UCSD-AML1 (cell line): ENCODE measurements at regions not wholly inside any gene's neighbourhood (a gene's known extent, or its start where the extent isn't known, plus 50 kb on each side); places are given as distances from the start of the nearest gene placed in this dataset.

ENCODE experiments used
- DNase-seq: peaks from one replicate; lab custom pipeline; 2025; ENCODE audit not compliant: unreplicated experiment; lab: John Stamatoyannopoulos, UW

DNA sequence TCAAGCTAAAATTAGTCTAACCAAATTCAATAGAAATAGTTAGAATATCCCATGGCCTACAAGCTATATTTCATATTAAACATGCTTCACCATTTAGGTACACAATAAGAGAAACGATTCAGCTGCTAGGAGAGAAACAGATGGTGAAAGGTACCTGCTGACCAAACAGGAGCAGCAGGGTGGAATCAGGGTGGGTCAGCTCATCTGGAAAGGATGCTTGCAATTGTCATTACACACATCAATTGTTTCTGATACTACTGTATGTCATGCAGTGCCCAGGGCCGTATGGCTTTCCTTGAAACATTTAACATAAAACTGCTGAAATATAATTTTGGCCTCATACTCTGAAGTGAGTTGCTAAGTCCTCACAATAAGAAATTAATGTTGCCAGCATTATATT is 776.0 kb downstream of the DACH1 start:
- DNase-seq: peak; percentile 1

DNA sequence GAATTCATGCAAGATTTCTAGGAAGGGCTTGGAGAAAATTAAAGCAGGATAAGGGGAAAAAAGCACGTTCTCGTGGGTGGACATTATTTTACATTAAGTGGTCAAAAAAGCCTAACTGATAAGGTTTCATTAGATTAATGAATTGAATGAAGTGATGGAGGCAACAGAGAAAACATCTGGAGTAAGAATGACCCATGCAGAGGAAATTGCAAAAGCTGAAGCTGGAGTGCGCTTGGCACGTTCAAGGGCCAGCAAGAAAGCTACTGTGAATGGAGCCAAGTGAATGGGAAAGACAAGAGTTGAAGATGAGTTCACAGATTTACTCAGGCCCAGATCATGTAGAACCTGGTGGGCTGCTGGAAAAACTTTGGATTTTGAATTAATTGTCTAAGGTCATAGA is 777.9 kb downstream of the DACH1 start:
- no peak for DNase-seq

DNA sequence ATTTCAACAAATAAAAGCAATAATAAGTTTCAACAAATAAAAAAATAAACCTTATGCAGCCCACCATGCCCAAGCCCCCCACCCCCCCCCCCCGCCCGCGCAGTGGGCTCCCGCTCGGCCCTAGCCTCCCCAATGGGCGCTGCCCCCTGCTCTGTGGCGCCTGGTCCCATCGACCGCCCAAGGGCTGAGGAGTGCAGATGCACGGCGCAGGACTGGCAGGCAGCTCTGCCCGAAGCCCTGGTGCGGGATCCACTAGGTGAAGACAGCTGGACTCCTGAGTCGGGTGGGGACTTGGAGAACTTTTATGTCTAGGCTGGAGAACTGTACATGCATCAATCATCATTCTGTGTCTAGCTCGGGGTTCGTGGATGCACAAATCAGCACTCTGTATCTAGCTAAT is 779.6 kb downstream of the DACH1 start:
- no peak for DNase-seq

DNA sequence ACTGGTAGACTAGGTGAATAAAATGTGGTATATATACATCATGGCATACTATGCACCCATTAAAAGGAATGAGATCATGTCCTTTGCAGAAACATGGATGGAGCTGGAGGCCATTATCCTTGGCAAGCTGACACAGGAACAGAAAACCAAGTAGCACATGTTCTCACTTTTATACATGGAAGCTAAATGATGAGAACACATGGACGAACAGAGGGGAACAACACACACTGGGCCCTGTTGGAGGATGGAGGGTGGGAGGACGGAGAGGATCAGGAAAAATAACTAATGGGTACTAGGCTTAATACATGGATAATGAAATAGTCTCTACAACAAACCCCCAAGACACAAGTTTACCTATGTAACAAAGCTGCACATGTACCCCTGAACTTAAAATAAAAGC is 780.0 kb downstream of the DACH1 start:
- DNase-seq: no peak

DNA sequence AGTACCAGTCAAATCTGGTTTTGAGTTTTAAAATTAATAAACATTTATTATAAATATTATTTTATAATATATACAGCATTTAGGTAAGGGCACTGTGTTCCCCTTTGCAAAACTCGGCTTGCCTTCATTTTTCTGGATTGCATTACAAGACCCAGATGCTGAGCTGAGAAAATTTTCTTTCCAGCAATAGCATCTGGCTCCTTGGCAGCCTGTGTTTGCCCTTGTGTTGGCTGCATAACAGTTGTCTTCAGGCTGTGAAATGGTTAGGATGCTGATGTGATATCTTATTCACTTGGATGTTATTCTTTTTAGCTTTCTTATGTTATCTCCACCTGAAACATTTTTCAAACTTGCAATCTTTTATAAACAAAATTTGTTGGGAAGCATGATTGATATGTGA is 784.4 kb downstream of the DACH1 start:
- no peak for DNase-seq

DNA sequence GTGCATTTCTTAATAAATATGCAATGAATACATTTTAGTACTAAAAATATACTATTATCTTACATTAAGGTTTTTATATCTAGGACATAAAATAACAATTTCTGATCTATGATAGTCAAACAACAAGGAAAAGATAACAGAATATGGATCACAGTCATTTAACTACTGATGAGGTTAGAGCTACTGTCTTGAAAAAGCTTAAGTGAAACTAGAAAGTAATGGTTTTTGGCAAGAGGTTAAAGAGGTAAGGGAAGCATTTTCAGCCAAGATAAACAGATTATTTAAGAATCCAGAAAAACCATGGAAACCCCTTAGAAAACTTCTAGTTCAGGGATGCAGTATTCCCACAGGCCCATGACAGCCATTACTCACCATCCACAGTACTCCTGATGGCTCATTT is 787.4 kb downstream of the DACH1 start:
- no peak for DNase-seq

DNA sequence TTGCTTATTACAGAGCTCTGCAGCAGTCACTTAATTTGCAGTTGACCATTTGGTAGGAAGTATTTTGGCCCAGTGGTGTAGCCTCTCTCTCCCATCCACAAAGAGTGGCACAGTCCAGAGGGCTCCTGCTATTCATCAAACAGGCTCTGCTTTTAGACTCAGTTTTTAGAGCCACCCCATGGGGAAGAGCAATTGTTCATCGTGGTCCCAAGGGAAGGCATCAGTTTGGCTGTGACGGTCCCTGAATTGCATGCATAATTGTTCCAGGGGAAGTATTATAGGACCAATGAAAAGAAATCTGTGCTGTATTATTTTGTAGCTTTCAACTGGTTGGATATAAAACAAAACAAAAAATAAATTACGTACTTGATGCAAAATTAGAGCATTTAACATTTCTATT is 799.0 kb downstream of the DACH1 start:
- DNase-seq: no peak

DNA sequence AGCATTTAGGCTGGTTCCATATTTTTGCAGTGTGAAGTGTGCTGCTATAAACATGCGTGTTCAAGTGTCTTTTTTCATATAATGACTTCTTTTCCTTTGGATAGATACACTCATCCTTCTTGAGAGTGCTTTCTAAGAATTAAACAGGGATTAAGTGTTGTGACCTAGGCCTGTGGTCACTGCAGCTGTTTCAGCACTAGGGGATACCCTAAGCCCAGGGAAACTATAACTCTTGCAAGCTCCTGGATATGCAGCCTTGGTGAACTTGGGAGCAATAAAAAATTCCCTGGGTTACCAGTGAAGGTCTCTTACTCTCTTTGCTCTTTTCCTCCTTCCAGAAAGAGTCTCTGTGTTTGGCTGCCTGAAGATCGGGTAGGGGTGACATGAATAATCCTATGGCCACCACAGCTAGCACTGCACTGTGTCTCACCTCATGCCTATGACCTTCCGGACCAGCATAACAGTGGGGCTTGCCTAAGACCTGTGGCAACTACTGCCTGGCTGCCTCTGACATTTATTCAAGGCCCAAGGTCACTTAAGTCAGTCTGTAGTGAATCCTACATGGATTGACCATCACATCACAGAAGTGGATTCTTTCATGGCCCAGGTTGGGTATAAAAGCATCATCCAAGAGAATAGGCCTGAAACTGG is 799.7 kb downstream of the DACH1 start:
- no peak for DNase-seq

DNA sequence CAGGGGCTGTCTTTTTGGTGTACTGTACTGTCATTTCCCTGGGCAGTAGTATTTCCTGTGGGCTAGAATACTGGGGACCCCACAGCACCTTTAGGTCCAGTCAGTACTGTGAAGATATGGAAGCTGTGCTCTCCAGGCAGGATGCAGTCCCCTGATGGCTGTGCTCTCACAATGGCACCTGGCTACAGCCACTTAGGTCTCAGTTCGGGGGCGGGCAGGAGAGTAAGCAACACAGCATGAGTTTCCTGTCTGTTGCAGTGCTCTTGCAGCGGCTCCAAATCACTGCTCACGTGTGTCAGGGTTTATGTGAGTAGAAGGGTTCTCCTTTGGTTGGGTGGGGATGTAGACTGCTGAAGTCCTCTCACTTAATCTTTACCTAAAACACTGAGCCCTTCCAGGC is 810.4 kb downstream of the DACH1 start:
- DNase-seq: peak; percentile 5

DNA sequence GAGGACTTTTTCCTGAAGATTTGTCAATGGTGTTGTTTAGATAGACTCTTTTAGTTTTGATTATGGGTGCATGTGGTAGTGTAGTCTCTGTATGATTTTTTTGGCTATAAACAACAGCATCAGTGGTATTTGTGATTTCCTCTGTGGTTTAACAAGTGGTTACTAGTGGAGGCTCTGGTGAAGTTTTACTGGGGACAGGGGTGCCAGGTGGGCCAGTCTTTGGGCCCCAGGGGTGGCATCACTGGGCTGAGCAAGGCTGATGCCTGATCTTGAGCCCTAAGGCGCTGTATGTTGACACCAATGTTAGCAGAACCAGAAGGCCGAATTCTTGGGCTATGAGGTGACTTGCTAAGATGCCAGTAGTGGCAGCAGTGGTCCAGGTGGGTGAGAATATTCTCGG is 811.4 kb downstream of the DACH1 start:
- no peak for DNase-seq

DNA sequence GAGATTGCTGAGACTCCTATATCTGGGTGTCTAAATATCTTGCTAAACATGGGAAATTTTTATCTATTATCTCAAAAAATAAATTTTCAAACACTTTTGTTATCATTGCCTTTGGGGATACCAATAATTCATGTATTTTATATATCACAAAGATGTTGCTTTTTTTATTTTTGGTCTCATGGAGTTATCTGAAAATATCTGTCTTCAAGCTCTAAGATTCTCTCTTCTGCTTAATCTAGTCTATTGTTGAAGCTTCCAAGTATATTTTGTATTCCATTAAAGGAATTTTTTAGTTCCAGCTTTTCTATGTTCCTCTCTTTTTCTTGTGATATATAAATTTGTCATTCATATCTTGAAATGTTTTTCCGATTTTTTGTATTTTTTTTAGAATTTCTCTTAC is 812.0 kb downstream of the DACH1 start:
- no peak for DNase-seq

DNA sequence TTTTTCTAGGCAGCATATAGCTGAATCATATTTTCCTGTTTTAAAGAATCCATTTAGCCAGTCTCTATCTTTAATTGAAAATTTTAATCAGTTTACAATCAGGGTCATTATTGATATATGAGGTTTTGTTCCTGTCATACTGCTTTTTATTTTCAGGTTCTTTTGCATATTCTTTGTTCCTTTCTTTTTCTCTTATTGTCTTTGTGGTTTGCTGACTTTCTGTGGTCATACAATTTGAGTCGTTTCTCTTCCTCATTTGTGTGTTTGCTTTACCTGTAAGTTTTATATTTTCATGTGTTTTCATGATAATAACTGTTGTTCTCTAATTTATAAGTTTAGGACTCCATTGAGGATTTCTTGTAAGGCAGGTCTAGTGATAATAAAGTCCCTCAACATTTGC is 812.6 kb downstream of the DACH1 start:
- no peak for DNase-seq

DNA sequence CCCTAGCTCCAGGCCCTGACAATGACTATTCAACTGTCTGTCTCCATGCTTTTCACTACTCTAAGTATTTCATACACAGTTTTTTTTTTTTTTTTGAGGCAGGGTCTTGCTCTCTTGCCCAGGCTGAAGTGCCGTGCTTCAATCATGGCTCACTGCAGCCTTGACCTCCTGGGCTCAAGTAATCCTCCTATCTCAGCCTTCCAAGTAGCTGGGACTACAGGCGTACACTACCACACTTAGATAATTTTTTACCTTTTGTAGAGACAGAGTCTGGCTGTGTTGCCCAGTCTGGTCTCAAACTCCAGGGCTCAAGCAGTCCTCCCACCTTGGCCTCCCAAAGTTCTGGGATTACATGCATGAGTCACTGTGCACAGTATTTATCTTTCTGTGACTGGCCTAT is 815.4 kb downstream of the DACH1 start:
- peak; percentile 2 for DNase-seq

DNA sequence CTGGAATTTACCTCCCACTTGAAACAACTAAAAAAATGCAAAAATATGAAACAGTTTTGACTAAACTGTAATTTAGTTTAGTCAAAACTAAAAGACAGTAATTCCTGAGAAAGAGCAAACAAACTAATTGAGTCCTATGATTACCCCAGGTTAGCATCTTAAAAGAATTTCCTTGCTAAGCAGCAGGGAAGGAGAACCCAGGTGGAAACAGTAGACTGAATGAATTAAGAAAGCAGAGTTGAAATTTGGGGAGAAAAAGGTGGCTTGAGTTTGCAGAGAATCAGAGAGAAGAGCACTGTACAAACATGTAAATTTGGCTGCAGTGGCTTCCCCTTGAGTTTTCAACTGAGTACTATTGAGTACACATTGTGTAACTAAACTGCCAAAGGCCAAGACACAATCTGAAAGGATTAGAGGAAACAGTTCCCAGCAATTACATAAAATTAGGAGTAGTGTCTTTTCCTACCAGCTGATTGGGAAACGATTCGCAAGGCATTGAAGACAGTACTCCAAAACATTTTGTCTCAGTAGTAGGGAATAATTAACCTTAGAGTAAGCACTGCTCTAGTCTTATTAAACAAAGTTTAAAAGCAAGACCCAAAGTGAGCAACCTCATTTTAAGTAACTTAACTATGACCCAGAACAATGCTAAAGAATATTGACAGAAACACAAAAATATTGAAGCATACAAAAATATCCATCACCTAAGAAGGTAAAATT is 820.5 kb downstream of the DACH1 start:
- no peak for DNase-seq

DNA sequence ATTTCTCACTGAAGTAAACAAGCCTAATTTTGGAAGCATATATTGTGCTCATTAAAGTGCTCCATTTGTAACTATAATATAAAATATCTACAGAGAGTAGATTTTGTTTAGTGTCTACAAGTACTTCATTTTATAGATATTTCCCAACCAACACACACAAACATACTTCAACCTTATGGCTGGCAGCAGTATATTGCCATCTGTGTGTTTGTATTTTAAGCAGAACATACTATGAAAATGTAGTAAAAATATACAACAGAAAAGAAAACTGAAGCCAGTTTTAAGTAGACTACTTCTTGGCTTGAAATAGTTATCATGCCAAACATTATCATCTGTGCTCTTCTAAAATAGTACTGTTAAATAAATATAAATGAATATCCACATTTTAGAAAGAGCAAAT is 821.9 kb downstream of the DACH1 start:
- no peak for DNase-seq

DNA sequence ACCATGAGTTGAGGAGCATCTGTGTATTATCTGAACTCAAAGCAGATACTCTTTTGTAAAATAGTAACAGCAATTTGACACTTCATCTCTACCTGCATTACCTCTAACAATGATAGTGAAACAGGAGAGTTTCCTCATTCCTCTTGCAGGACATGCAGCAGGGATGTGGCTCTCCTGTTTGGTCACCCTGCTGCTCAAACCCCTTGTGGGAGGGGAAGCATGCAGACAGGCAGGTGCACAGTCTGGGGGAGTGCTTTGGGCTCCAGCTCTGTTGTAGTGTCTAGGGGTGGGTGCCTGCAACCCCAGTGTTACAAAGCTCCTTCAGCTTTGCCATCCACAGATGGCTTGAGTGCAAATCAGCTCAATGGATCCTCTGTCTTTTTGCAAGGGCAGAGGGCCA is 827.6 kb downstream of the DACH1 start:
- no peak for DNase-seq

DNA sequence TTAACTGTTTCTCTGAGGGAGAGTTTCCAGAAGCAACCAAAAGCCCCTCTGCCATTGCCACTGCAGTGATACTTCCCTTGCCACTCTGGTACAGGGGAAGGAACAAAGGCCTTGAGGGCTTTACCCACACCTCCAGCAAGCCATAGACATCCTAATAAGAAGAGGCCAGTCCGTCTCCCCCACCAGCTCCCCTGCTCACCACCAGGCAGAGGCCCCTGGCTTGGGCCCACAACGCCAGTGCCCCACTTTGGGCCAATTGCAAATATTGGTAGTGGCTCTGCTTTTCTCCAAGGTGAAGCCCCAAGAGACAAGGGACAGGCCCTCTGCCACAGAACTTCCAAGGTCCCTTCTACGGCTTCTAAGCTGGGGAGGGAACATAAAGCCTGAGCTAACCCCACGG is 833.0 kb downstream of the DACH1 start:
- DNase-seq: peak; percentile 5

DNA sequence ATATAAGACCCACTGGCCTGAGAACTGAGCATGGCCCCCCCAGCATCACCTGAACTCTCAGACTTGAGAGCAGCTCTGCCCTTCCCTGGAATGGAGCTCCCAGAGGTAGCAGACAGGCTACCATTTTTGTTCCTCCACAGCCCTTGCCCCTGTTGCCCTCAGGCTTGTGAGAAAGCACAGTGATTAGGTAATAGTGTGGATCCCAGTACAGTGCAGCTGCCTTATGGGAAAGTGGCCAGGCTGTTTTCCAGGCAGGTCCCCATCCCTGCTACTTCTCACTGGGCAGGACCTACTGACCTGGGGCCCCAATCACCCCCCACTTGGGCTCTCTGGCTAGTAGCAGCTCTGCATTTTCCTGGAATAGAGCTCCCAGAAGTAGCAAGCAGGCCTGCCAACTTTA is 834.0 kb downstream of the DACH1 start:
- no peak for DNase-seq

DNA sequence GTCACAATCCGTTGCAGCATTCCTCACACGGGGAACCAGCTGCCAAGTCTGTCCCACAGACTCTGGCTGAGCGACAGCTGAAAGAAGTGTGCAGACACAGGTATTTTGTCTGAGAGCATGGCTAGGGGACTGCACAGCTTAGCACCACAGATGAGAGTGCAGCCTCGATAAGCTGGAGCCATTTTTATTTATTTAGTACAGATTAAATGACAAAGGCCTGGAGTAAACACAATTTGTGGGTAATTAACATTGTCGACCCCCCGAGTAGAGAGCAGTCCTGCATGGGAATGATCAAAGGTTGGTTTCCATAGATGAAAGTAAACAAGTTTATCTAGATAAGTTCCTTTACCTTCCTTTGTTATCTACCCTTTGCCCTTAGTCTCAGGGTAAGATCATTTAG is 836.2 kb downstream of the DACH1 start:
- no peak for DNase-seq

DNA sequence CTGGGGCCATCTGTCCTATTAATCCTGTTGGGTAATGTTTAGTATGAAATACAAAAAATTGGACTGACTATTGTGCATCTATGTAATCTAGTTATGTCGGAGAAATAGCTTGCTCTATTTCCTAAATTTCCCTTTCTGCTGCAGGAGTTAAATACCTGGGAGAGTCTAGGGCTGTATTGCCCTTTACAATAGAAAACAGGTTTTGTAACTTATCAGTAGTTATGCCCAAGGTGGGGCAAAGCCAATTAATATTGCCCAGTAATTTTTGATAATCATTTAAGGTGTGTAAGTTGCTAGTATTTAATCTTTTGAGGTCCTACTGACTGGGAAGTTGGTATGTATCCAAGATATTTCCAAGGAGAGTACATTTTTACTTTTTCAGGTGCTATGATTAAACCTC is 838.1 kb downstream of the DACH1 start:
- no peak for DNase-seq

DNA sequence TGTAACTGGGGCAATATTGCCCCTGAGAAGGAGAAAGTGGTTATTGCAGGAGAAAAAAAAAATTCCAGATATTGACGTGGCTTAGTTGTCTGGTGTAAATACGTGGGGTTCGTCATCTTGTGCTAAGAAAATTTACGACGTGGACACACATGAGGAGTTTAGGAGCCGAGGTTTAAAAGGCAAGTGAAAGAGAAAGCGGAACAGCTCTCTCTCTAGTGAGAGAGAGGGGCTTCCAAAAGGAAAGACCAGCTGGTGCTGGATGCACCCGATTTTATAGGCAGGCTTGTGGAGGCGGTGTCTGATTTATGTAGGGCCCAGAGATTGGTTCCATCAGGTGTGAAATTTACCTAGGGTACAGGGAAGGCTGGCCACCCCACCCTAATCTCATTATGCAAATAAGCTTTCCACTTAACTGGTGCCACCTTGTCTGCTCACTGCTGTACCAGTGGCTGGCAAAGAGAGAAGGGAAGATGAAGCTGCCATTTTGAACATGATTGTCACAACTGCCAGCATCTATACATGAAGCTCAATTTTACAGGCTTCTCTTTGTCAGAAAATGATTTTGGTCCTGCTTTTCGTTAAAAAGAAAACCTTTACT is 845.1 kb downstream of the DACH1 start:
- no peak for DNase-seq

DNA sequence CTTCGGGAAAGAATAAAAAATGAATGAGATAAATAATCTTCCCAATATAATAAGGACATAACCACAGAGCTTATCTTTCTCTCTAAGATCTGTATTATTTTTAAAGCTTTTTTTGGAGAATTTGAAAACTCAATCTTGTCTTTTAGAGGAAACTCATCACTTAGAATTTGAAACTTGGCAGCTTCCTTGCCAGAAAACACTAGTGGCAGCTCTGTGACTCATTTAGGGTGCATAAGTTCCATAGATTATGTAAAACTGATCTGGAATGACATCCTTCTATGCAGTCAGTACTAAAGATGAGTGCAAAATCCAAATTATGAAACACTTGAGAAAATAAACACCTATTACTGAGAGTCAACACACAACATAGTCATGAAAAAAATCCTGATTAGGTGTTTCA is 848.0 kb downstream of the DACH1 start:
- DNase-seq: no peak

DNA sequence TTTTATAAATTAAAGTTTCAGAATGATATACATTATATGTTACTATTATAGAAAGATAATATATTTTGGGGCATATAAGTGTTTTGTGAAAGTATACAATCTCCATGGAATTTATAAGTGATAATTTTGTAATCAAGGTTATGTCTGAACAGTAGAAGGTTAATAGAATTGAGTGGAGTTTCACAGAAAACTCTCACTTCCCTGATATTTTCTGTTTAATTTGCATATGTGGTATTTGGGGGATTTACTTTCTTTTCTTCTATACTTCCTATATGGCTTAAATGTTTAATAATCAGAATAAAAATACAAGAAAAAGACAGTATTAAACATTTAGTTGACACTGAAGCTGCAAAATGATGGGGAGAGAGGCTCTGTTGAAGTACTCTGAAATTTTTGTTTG is 848.5 kb downstream of the DACH1 start:
- no peak for DNase-seq
